GM18867 (cell line): ENCODE measurements at regions not wholly inside any gene's neighbourhood (a gene's known extent, or its start where the extent isn't known, plus 50 kb on each side); places are given as distances from the start of the nearest gene placed in this dataset.
A peak's percentile ranks its signal among the peaks of the same experiment; 100 is the strongest.

ENCODE experiments used
- ATAC-seq: cut with Tn5 transposase; IDR thresholded peaks from one replicate; pipeline ENCODE4 v1.9.1; 2021; ENCODE audit warnings: mild to moderate bottlenecking, moderate library complexity; ENCODE audit not compliant: unreplicated experiment

DNA sequence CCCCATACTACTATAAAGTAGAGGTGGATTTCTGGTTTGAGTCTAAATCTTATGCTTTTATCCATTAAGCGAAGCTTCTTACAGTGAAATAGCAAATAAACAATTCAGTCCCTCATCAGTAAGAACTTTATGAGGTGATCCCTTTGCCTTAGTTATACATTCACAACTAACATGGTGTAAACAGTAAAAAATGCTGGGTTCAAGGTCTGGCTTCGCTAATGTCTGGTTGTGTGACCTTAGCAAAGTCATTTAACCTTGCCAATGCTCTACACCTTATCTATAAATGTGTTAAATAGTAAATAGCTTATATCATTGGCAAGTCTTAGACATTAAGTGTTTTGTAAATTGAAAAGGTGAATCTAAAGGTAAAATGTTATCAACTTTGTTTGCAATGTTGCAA is 475.4 kb downstream of the LMO4 start:
- ATAC-seq: no peak

DNA sequence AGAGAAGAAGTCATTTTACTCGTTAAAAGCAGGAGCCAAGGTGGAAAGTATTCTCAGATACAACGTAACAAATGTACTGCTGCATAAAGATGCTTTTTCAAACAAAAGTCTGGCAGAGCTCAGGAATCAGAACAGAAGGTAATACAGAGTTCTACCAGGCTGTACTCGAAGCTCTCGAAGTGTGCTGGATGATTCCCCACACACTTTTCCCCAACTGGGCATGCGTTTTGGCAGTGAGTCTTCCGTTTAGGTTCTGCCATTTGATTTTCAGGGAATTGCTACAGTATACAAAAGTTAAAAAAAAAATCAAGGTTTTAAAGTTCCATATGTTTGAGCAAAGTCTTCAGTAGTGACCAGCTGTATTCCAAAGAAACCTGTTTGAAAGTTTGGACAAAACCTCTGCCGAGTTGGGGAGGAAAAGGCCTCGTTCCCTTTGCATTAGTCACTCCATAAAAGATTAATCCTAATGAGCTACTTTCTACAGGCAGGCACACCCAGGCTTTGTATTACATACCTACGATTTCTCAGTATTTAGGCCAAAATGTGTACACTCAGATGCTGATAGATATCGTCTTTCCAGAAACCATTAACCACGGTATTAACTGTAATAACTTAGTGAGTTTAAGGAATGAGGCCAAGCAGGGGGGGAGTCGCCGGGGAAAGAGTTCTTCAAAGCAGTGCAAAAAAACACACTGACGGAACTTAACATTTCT is 477.1 kb downstream of the LMO4 start:
- no peak for ATAC-seq

GRCh38 chr1:87806379-87807094 is 477.9 kb downstream of the LMO4 start:
- no peak for ATAC-seq

- no peak for ATAC-seq
Observed at GRCh38 chr1:87810166-87810565, 481.5 kb downstream of the LMO4 start.

GRCh38 chr1:87812871-87813577 is 484.3 kb downstream of the LMO4 start:
- ATAC-seq: peak; percentile 86

- no peak for ATAC-seq
Observed at GRCh38 chr1:87814573-87814972, 485.9 kb downstream of the LMO4 start.

DNA sequence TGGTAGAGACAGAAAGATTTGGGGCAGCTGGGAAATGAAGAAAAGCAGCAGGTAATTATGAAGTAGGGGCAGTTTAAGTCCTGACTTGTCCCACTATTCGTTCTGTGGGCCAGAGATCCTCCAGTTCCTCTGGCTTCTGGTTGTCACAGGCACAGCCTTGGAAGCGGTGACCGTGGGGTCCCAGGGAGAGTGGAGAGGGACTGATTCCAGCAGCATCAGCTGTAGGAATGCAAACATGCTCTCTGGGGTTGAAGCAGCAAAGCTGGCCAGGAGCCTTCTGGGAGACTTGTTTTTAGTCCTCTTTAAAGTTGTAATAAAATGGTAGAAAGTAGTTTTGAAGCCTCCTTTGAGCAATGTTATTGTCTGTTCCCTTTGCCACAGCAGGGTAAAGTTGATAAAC is 488.0 kb downstream of the LMO4 start:
- no peak for ATAC-seq

DNA sequence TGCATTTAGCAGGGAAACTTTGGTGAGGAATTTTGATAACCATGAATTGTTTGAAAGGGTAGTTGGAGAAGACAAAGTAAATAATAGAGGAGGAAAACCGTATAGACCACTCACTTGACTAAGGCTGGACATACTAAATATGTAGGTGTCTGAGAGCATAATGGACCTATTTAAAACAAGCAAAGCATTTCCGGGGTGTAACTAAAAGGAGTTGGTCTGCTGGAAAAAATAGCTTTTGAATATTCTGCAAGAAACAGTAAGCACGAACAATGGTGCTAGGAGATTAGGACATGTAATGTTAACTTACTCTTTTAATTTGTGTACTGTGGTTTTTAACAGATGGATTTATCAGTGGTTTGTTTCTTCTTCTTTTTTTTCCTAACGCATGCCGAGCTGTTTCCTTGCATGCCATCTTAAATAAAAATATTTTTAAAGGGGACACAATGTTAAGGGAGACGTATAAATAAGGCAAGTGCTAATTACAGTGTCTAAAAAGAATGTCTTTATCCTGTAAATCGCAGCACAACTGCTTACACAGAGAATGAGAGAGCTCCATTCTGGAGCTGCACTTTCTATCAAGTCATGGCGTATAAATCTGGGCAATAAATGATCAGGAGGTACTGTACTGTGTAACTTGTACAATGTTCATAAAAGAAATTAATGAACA is 492.1 kb downstream of the LMO4 start:
- no peak for ATAC-seq

DNA sequence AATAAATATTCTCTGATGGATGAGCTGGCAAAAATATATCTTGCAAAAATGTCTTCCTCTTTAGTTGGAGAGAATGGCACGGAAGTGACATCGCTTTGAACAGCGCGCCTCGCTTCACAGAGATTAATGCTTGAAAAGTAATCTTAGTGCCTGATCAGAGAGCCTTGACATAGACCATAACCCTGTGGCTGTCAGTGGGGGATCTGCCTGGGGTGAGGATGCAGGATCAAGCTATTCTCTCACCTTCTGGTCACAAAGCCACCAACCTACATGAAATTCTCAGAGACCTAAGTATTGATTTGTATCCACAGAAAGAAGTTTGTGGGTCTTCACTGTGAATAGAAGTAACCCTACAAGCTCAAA is 492.6 kb downstream of the LMO4 start:
- no peak for ATAC-seq

- ATAC-seq: peak; percentile 97
Observed at GRCh38 chr1:87826681-87827251, 498.1 kb downstream of the LMO4 start.

GRCh38 chr1:87829360-87829759 is 500.7 kb downstream of the LMO4 start:
- ATAC-seq: no peak

GRCh38 chr1:87830432-87830978 is 501.8 kb downstream of the LMO4 start:
- ATAC-seq: no peak

GRCh38 chr1:87833166-87833565 is 504.5 kb downstream of the LMO4 start:
- no peak for ATAC-seq

DNA sequence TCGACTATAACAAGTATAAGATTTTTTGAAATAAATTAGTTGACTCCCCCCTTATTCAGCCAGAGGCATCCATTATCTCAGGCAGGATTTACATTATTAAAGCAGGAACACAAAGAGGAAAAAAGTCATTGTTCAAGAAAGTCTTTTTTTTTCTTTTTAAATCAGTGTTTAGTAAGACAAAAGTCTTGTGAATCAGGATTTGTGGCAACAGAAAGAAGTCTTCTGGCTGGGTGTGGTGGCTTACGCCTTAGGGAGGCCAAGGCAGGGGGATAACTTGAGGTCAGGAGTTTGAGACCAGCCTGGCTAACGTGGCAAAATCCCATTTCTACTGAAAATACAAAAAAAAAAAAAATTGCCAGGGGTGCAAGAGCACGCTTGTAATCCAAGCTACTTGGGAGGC is 505.5 kb downstream of the LMO4 start:
- no peak for ATAC-seq

- ATAC-seq: no peak
Observed at GRCh38 chr1:87834941-87835340, 506.3 kb downstream of the LMO4 start.

- peak; percentile 84 for ATAC-seq
Observed at GRCh38 chr1:87840767-87841166, 512.1 kb downstream of the LMO4 start.

- no peak for ATAC-seq
Observed at GRCh38 chr1:87841332-87841731, 512.7 kb downstream of the LMO4 start.

DNA sequence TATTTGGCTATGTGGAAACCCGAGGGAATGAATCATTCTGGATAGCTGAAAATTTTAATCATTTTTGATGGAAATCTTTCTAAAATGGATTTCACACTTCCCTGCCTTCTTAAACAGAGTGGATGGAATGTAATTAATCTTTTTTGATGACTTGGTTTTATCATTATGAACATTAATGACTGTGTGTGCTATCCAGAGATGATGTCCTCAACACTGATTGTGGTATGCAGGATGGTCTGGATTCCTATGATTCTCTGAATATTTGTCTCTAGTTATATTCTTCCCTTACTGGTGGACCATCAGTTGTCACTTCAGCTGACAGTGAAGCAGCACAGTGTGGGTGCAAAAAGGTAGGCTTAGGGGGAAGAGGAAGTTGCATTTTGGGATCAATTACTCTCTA is 513.5 kb downstream of the LMO4 start:
- no peak for ATAC-seq

DNA sequence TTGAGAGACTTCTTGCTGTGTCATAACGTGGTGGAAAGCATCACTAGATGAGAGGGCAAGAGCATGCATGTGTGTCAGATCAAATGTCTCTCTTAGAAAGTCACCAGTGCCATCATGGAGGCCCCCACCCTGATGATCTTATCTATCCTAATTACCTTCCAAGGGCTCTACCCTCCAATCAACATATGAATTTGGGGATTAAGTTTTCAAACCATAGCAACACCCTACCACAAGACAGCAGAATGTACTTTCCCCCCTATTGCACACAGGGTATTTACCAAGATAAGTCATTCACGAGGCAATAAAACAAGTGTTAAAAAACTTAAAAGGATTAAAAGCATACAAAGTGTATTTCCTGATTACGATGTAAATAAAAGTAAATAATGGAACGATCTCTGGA is 515.6 kb downstream of the LMO4 start:
- no peak for ATAC-seq

- no peak for ATAC-seq
Observed at GRCh38 chr1:87851490-87851889, 522.8 kb downstream of the LMO4 start.
